Body of pancreas (tissue), 4 donors: ENCODE measurements at regions not wholly inside any gene's neighbourhood (a gene's known extent, or its start where the extent isn't known, plus 50 kb on each side); places are given as distances from the start of the nearest gene placed in this dataset.

Source experiments
- CTCF ChIP-seq, 7 experiments: fragments of 450-650 bp in 4 of 7; fragments of 200-600 bp in 3 of 7; sonication (generic) in 3 of 7; IDR thresholded peaks; one replicate each; pipeline ENCODE4 v1.5.1; 2016 to 2019; ENCODE audit warnings: antibody characterized with exemption in 7 of 7
- POLR2A ChIP-seq, 3 donors: fragments of 450-650 bp; IDR thresholded peaks; one replicate each; pipeline ENCODE4 v1.6.1; 2016; ENCODE audit warnings: antibody characterized with exemption in 3 of 3, mild to moderate bottlenecking in 2 of 3

- TF ChIP-seq CTCF (IDR thresholded peaks at IDR 0.05): no peak
- no peak for TF ChIP-seq POLR2A (IDR thresholded peaks at IDR 0.05)
These were observed 502.3 kb downstream of the TCERG1L start for GRCh38 chr10:130809181-130809580.
